Small intestine (tissue), 7 donors: ENCODE measurements at regions not wholly inside any gene's neighbourhood (a gene's known extent, or its start where the extent isn't known, plus 50 kb on each side); places are given as distances from the start of the nearest gene placed in this dataset.

Experiments used
- DNase-seq, 2 donors: peaks; one replicate each; pipeline versions ENCODE4 v3.0.0 to v3.0.0-alpha.2; 2013
- FAIRE-seq: peaks from 2 replicates; lab custom pipeline; 2012; peaks lifted over from hg19 to GRCh38; lab: Jason Lieb, UNC
- H3K27ac ChIP-seq, 3 donors: one replicate each; pipeline ENCODE4 v1.5.1; 2013; ENCODE audit warnings: low read length in 2 of 3, mild to moderate bottlenecking in 2 of 3, control low read depth in 1 of 3, inconsistent platforms in 1 of 3, low read depth in 1 of 3, moderate library complexity in 1 of 3
- H3K27me3 ChIP-seq, 3 donors: one replicate each; pipeline ENCODE4 v1.6.1; 2013; ENCODE audit warnings: low read length in 3 of 3, inconsistent platforms in 1 of 3; ENCODE audit not compliant: control insufficient read depth in 3 of 3, insufficient read depth in 3 of 3
- H3K36me3 ChIP-seq, 3 donors: one replicate each; pipeline ENCODE4 v1.6.1; 2013; ENCODE audit warnings: low read length in 3 of 3, inconsistent platforms in 1 of 3, low read depth in 1 of 3, mild to moderate bottlenecking in 1 of 3, moderate library complexity in 1 of 3; ENCODE audit not compliant: control insufficient read depth in 3 of 3, insufficient read depth in 2 of 3
- H3K4me1 ChIP-seq, 3 donors: one replicate each; pipeline ENCODE4 v1.6.1; 2013; ENCODE audit warnings: low read length in 2 of 3, inconsistent platforms in 1 of 3, low read depth in 1 of 3, mild to moderate bottlenecking in 1 of 3, moderate library complexity in 1 of 3; ENCODE audit not compliant: control insufficient read depth in 3 of 3, insufficient read depth in 2 of 3
- H3K4me3 ChIP-seq, 3 donors: one replicate each; pipeline ENCODE4 v1.5.1; 2013; ENCODE audit warnings: low read length in 3 of 3, control low read depth in 1 of 3, inconsistent platforms in 1 of 3, low read depth in 1 of 3, mild to moderate bottlenecking in 1 of 3, moderate library complexity in 1 of 3
- H3K9me3 ChIP-seq, 2 donors: one replicate each; pipeline ENCODE4 v1.6.1; 2013; ENCODE audit warnings: low read depth in 1 of 2, low read length in 1 of 2; ENCODE audit not compliant: control insufficient read depth in 2 of 2, insufficient read depth in 1 of 2
- WGBS, 3 donors: extraction: QIAGEN DNeasy Blood & Tissue Kit; methylation state at CpG; one replicate each; pipeline ENCODE4 v1.1.7; 2013; 5-methylcytosine and 5-hydroxymethylcytosine counted together
- donor health status: healthy with polysubstance abuse.
- donor health status: control.
- donor health status: control.
- donor health status: Bipolar disorder and iron deficiency.
- donor health status: healthy.

DNA sequence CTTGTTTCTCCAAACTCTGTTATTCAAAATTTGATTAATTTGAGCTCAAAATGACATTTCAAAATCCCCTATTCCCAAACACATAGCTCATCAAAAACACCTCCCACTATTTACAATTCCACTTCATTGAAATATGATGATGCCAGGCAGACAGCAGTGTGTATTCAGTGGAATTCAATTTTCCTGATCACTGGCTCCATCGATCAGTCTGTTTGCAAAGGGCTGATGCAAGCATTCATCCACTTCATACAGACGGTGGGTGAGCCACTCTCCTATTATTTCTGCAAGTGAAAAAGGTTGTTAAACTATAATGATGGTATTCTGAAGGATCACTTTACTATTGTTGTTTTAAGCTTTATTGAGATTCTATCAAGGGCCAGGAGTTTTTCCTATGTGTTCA lies 90.7 kb downstream of the RTP4 start:
- 55 to 68% (median 58%) methylated on average over 2 of the region's 2 CpGs for WGBS, 3 donors

DNA sequence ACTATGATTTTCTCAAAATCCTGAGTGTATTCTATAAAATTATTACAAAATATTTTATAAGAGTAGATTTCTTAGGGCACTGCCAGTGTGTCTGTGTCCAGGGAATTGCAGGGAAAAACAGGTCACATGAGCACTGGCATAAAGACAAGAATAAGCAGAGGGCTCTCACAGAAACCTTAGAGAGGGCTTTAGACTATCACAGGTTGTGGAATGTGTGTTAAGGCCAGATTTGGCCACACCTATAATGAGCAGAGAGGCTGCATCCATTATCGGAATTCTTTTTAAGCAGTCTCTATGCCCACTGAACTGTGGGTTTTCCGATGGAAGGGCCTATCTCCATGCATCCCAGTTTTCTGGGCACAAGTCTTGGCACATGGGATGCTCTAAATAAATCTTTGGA lies 90.2 kb downstream of the RTP4 start:
- DNase-seq, result no peak
- Histone ChIP-seq H3K4me1 (no peaks in the 10 kb centered on the region), H3K27ac (no peak overlapping the region), H3K36me3 (no peaks in the 10 kb centered on the region), H3K4me3 (no peak overlapping the region), H3K27me3 (peaks cover 0 to 2% (median 0%) of the 10 kb centered on the region in 3 donors), H3K9me3 (no peaks in the 10 kb centered on the region)
- FAIRE-seq, result no peak
- 74 to 76% (median 74%) methylated on average over 2 of the region's 2 CpGs for WGBS, 3 donors

More for the DNA sequence above, 90.7 kb downstream of the RTP4 start:
- Histone ChIP-seq H3K4me3 (no peak overlapping the region), H3K27me3 (peaks cover 0 to 4% (median 0%) of the 10 kb centered on the region in 3 donors), H3K27ac (no peak overlapping the region), H3K36me3 (no peaks in the 10 kb centered on the region), H3K9me3 (no peaks in the 10 kb centered on the region), H3K4me1 (no peaks in the 10 kb centered on the region)
- no peak for FAIRE-seq
- no peak for DNase-seq

- Histone ChIP-seq H3K27me3 (no peaks in the 10 kb centered on the region), H3K36me3 (no peaks in the 10 kb centered on the region), H3K4me3 (no peak overlapping the region), H3K4me1 (no peaks in the 10 kb centered on the region), H3K27ac (no peak overlapping the region), H3K9me3 (no peaks in the 10 kb centered on the region)
- no peak for FAIRE-seq
- DNase-seq, result no peak
- WGBS, 3 donors, result 16 to 38% (median 18%) methylated on average over 1 of the region's 1 CpG
Observed at GRCh38 chr3:187456250-187456649, 88.1 kb downstream of the RTP4 start.

DNA sequence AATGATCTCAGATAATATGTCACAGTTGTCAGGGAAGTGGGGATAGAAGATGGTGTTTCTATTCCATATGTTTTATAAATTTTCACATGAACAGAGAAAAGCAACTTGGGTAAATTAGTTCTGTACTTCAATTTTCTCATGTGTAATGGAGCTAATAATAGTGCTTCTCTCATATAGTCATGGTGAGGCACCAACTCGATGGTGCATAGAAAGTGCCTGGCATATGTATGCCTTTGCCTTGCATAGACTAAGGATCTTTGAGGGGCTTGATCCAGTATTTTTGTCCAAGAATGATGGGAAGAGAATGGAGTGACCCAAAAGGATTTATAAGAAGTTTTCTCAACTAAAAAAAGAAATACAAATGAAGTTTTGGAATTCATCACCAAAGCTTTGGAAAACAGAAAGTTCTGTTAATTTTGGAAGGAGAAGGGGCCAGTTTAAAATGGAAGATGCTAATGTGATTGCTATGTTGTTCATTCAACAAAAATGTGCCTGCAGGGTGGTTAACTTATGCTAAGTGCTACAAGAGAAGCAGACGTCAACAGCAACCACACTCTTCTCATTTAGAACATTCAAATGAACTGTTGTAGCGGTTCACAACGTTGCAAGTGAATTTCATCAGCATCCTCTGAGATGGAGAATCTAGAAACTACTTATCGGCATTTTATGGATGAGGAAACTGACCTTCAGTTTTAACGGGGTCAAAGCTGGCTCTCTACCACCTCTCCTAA lies 86.1 kb downstream of the RTP4 start:
- no peaks in the 10 kb centered on the region for H3K4me1 ChIP-seq
- H3K27me3 ChIP-seq, result no peaks in the 10 kb centered on the region
- FAIRE-seq, result no peak
- no peak overlapping the region for H3K27ac ChIP-seq
- H3K9me3 ChIP-seq, result no peaks in the 10 kb centered on the region
- DNase-seq, result no peak
- WGBS, 3 donors, result 76 to 81% (median 79%) methylated on average over 6 of the region's 6 CpGs
- no peaks in the 10 kb centered on the region for H3K36me3 ChIP-seq
- no peak overlapping the region for H3K4me3 ChIP-seq

DNA sequence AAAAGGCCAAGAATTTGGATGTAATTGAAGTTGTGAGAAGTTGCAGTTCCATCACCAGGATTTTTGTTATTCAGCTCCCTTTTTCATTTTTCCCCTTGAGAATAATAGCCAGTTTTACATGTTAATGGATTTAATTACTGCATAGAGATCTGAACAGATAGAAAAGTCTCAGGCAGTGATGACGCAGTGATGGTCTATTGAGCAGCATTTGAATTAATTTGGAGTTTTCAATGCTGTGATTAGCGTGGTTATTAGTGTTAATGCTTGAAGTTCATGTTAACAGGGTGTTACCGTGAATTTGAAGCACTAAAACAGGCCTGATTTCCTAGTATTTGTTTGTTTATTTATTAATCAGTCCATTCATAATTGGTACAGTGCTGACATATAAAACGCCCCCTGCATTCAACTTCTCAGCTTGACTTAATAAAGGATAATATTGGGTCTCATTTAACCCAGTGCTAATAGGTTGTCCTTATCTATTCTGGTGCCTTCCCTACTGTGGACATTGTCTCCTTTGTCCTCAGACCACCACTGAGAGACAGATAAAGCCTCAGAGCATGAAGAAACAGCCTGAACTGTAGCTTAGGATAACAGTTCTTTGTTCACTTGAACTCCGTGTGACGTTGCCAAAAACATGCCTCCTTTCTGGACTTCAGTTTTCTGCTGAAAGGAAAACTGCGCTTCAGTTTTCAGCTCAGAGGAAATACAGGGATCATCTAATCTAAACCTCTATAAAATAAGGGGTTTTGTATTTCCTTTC lies 82.4 kb downstream of the RTP4 start:
- no peaks in the 10 kb centered on the region for H3K9me3 ChIP-seq
- no peak for DNase-seq
- no peaks in the 10 kb centered on the region for H3K27me3 ChIP-seq
- no peak overlapping the region for H3K27ac ChIP-seq
- no peak for FAIRE-seq
- no peaks in the 10 kb centered on the region for H3K36me3 ChIP-seq
- 73 to 79% (median 79%) methylated on average over 7 of the region's 7 CpGs for WGBS, 3 donors
- no peaks in the 10 kb centered on the region for H3K4me1 ChIP-seq
- H3K4me3 ChIP-seq, result no peak overlapping the region

- Histone ChIP-seq H3K4me3 (no peak overlapping the region), H3K36me3 (no peaks in the 10 kb centered on the region), H3K27me3 (no peaks in the 10 kb centered on the region), H3K27ac (no peak overlapping the region), H3K4me1 (no peaks in the 10 kb centered on the region), H3K9me3 (no peaks in the 10 kb centered on the region)
- FAIRE-seq, result no peak
- DNase-seq, result no peak
- 85 to 100% (median 89%) methylated on average over 1 of the region's 1 CpG for WGBS, 3 donors
Observed at GRCh38 chr3:187448674-187449073, 80.5 kb downstream of the RTP4 start.

- FAIRE-seq, result no peak
- no peaks in the 10 kb centered on the region for H3K27me3 ChIP-seq
- no peak for DNase-seq
Observed at GRCh38 chr3:187447737-187448136, 79.6 kb downstream of the RTP4 start.

GRCh38 chr3:187445356-187445755 lies 77.2 kb downstream of the RTP4 start:
- 47 to 72% (median 48%) methylated on average over 2 of the region's 2 CpGs for WGBS, 3 donors
- H3K4me1 ChIP-seq, result no peaks in the 10 kb centered on the region
- H3K9me3 ChIP-seq, result no peaks in the 10 kb centered on the region
- no peaks in the 10 kb centered on the region for H3K27me3 ChIP-seq
- no peak for DNase-seq
- H3K4me3 ChIP-seq, result no peak overlapping the region
- FAIRE-seq, result no peak
- H3K36me3 ChIP-seq, result no peaks in the 10 kb centered on the region
- no peak overlapping the region for H3K27ac ChIP-seq

More at GRCh38 chr3:187447737-187448136, 79.6 kb downstream of the RTP4 start:
- 90 to 92% (median 91%) methylated on average over 3 of the region's 3 CpGs for WGBS, 3 donors
- no peak overlapping the region for H3K27ac ChIP-seq
- H3K36me3 ChIP-seq, result no peaks in the 10 kb centered on the region
- no peak overlapping the region for H3K4me3 ChIP-seq
- H3K9me3 ChIP-seq, result no peaks in the 10 kb centered on the region
- no peaks in the 10 kb centered on the region for H3K4me1 ChIP-seq
